ENCODE measurements at regions not wholly inside any gene's neighbourhood (a gene's known extent, or its start where the extent isn't known, plus 50 kb on each side); places are given as distances from the start of the nearest gene placed in this dataset.

DNA sequence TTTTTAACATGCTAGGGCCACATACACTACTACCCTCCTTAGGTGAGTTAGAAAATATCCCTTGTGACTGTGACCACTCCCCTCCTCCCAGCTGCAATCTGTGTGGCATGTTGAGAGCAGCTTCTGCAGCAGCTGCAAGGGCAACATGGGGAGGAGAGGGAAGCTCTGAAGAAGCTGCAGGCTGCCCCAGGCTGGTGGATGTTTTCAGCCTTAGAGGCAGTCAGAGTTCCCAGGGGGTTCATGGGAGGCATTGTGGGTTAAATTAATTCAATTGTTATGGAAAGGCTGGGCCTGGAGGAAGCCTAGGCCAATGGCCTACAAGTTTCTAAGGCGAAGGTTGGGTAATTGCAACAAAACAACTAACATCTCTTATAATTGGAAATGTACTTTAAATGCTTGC is 860.8 kb downstream of the NLGN4Y start:
- no peak for ATAC-seq (ENCODE audit: poor library complexity)
- intact Hi-C loops (cut with DNase I): no loop called here
- no peak for DNase-seq

DNA sequence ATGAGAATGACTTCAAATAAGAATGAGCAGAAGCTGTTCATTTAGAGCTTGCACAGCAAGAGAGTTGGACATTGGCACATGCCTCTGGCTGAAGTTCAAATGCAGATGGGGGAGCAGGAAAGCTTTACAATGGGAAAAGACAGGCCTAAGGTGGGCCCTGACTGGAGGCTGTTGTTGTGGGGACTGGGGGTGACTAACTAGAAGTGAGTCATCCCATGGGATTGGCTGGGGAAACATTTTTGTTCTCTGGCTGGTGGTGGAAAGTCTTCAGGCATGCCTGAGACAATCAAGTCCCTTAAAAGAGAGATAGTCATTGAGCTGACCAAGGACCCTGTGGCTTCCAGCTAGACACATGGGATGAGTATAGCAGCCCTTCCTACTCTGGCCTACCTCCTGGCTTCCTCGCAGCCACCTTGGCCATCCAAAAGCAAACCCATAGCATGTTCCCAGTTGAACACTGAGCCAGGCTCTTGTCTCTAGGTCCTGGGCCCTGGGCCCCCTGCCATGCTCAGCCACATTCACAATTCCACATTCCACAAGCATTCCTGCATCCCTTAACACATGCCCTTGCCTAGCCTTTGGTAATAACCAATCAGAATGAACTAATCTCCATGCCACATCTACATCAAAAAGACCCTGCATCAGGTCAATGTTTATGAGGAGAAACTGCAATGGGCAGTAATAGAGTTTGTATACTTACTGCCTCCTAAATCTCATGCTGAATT is 873.4 kb downstream of the NLGN4Y start:
- no peak for DNase-seq
- ATAC-seq (ENCODE audit: poor library complexity): no peak
- intact Hi-C loops (cut with DNase I): no loop called here

DNA sequence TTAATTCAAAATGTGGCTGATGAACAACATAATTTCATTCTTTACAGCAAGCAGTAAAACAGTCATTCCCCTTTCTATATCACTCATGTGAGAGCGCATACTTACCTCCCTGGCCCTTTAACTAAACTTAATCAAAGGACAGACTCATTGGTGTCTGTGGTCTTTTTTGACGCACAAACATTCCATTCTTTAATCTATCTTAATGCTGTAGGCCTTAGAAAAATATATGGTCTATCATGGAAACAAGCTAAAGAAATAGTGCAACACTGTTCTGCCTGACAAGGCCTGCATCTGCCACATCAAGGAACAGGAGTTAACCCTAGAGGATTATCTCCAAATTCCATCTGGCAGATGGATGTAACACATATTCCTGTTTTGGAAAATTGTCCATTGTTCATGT is 878.1 kb downstream of the NLGN4Y start:
- intact Hi-C loops (cut with DNase I): no loop called here
- DNase-seq: no peak
- ATAC-seq (ENCODE audit: poor library complexity): no peak

DNA sequence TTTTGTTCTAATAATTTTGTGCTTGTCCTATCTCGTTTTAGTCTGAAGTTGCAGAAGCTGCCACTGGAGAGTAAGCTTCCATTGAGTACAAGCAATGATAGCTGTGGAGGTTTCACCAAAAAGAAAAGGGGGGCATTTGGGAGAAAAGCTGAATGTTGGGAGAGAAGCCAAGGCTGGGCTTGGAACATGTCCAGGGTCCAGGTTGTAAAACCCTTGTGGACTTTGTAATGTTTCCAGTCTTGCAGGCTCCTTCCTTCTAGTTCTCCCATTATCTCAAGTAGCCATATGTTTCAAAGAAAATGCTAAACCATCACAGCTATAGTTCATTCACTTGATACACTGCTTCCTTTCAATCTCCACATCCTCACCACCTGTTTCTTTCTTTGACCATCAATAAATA is 880.2 kb downstream of the NLGN4Y start:
- no peak for ATAC-seq (ENCODE audit: poor library complexity)

DNA sequence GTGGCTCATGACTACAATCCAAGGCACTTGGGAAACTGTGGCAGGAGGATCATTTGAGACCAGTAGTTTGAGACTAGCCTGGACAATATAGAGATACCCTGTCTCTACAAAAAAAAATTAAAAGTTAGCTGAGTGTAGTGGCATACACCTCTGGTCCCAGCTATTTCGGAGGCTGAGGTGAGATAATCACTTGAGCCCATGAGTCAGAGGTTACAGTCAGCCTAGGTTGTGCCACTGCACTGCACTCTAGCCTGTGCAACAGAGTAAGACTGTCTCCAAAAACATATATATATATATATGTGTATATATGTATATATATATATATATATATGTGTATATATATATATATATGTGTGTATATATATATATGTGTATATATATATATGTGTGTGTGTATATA is 890.8 kb downstream of the NLGN4Y start:
- no peak for DNase-seq
- intact Hi-C loops (cut with DNase I): no loop called here
- no peak for ATAC-seq (ENCODE audit: poor library complexity)

More for the DNA sequence above, 880.2 kb downstream of the NLGN4Y start:
- DNase-seq: no peak
- intact Hi-C loops (cut with DNase I): no loop called here

DNA sequence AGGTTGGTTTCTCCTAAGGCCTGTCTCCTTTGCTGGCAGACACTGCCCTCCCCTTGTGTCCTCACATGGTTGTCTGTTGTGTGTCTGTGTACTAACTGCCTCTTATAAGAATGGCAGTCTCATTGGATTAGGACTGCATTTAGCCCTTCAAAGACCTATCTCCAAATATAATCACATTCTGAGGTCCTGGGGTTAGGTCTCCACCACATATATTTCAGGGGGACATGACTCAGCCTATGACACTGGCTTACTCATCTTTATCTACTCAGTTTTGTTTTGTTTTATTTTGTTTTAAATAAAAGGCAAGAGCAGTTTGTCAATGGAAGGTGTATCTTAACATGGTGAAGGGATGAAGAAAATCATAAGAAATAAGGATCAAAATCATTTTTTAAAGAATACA is 894.3 kb downstream of the NLGN4Y start:
- DNase-seq (no peak), ATAC-seq (ENCODE audit: poor library complexity) (no peak)
- intact Hi-C loops (cut with DNase I): no loop called here

DNA sequence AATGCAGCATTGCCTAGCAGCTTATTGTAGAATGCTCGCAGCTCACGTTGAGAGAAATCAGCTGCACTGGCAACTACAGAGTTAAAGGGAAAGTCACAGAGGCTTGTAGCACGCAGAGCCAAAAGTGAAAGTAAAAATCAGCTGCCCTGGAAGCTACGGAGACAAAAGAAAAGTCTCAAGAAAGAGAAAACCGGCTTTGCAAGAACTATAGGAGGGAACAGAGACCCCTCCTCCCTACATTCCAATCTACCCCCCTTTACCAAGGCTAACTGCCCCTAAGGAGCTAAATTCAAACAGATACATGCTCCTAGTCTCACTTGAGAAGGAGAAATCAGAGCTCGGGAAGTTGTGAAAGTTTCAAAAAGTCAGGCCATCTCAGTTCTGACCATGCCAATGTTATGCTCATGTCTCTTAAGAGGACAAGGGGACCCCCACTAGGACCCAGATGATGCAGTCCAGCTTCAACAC is 900.4 kb downstream of the NLGN4Y start:
- intact Hi-C loops (cut with DNase I): no loop called here

DNA sequence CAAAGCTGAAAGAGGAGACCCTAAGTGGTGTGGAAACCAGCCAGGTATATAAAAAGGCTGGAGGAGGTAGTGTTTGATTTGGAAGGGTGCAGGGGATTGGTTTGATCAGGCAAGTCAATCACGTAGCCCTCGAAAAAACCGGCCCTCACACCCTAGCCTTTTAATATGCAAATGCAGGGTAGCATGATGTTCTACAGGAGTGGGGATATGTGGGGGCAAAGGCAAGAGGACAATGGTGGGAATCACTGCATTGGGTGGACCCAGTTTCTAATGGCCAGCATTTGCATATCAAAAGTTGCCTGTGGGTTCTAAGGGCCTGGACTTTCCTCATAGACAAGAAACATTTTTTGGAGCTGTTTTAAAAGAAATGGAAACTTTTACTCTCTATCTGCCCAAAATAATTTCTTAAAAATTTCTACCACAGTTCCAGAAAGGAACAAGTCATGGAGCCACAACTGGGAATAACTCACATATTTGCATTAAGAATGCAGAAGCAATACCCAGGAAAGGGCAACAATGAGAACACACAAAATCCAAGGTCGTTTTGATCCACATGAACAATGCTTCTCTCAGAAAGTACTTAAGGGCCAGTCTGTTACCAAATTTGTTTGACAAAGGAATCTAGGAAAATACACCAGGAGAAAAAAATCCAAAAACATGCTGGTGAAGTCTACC is 915.8 kb downstream of the NLGN4Y start:
- intact Hi-C loops (cut with DNase I): no loop called here
- ATAC-seq (ENCODE audit: poor library complexity) (no peak), DNase-seq (no peak)

More for the DNA sequence above, 900.4 kb downstream of the NLGN4Y start:
- ATAC-seq (ENCODE audit: poor library complexity) (peak; percentile 78), DNase-seq (no peak)

DNA sequence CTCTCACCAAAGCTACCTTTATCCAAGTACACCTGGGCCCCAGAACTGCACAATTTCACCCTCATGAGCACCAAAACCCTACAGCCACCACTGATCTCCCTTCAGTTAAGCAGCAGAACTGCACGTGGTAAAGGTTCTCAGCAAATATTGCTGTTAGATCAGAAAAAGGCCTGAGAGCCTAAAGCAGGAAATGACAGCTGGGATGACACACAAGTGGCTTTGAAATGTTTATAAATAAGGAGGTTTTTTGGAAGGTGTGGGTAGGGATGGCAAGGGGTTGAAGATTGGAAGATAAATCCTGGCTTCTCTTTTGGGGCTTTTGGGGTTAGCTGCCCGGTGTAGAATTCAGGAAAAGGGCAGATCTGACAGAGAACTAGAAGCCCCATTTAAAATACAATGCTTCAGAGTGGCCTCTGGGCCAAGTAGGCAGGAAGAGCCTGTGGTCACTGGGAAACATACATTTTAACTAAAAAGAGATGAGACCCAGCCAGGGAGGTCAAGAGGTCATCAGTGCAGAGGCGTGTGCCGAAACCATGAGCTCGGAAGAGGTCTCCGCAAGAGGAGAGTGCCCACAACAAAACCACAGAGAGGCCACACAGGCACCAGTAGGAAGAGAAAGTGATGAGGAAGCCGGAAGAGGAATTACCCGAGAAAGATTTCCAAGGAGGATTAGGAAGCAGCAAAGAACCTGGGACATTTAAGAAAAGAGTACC is 916.5 kb downstream of the NLGN4Y start:
- DNase-seq (no peak), ATAC-seq (ENCODE audit: poor library complexity) (no peak)
- intact Hi-C loops (cut with DNase I): no loop called here

DNA sequence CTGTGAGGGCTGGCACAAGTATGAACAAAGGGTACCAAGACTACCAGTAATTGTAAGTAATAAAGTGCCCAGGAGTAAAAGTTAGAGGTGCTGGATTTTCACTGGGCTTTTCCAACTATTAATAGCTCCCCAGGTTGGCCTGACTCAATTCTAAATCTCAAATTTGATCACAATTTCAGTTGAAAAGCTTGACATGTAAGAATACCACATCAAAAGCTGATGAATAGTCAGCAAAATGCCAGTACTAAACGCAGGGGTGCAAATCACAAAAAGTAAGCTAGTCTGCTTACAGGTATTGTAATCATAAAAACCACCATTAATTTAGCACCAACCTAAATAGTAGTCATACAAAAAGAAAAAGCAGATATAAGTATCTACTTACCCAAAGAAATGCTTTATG is 917.5 kb downstream of the NLGN4Y start:
- DNase-seq (no peak), ATAC-seq (ENCODE audit: poor library complexity) (no peak)
- intact Hi-C loops (cut with DNase I): no loop called here

DNA sequence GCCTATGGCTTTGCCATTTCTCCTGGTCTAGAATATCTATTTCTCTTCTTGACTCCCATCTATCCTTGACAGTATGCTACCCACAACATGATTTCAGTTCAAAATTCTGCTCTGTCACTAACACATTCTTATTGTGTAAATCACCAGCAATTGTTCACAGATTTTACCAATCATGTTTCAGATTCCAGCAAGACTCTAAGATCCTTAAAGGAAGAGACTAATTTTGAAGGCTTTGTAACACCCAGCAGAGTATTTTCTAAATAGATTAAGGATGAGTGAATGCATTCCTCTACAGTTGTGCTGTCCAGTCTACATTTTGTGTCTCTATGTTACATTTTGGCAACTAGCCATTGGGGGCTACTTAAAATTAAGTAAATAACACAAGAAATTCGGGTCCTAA is 921.5 kb downstream of the NLGN4Y start:
- ATAC-seq (ENCODE audit: poor library complexity) (no peak), DNase-seq (no peak)
- intact Hi-C loops (cut with DNase I): no loop called here

DNA sequence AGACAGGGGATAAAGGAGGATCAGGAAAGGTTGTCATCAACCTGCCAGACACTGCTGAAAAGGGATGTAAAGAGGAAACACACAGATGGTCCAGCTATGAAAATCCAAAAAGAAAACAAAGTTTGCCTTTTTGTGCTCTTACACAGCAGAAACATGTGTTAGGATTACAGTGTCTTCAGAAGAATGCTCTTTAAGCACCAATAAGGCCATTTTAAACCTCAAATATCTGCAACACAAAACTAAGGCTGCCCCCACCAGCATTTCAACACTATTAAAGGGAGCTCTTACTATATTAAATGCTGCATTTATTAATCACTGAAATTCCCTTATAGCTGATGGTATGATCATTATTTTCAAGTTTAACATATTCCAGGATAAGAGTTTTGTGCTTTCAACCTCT is 922.5 kb downstream of the NLGN4Y start:
- ATAC-seq (ENCODE audit: poor library complexity) (no peak), DNase-seq (no peak)
- intact Hi-C loops (cut with DNase I): no loop called here

DNA sequence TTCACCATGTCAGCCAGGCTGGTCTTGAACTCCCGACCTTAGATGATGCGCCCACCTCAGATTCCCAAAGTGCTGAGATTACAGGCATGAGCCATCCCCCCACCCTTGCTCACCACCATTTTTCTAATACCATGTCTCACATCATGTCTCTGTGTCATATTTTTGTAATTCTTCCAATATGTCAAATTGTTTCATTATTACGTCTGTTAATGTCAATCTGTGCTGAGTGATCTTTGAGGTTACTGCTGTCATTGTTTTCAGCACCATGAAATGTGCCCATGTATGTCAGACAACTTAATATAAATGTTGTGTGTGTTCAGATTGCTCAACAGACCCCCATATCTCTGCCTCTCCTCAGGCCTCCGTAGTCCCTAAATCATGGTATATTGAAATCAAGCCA is 923.6 kb downstream of the NLGN4Y start:
- no peak for ATAC-seq (ENCODE audit: poor library complexity)
- no peak for DNase-seq
- intact Hi-C loops (cut with DNase I): no loop called here

DNA sequence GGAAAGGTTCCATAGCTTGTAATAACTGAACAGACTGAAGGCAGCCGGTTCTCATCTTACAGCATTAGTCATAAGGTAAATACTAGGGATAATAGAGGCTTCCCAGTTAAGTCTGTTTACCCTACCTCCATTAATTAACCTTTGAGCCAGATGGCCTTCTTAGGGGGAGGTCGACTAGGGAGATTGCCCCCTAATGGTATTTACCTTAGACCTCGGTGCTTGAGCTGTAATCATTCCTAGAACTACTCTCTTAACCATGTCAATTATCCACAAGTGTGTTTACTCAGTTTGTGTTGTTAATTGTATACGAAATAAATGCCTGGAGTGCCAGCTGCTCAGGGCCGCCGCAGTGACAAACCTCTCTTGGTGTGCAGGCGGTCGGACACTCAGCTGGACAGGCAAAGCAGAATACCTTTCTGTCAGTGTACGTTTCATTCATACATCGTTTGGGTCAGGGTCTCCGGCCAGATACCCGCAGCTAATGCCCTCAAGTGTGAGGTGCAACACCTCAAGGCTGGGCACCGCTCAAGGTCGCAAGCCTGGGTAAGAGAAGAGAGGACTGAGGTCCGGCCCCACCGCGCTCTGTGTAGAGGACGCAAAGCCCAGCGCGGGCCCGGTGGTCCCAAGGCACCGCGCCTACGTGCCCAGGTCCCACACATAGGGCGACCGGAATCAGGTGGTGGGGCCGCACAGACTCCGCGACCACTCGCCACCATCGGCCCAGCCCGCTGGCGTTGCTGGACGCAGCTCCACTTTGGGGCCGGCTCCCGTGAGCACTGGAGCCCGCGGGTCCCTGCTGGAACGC is 931.0 kb downstream of the NLGN4Y start:
- ATAC-seq (ENCODE audit: poor library complexity): no peak
- DNase-seq: peak; percentile 22
- intact Hi-C loops (cut with DNase I): no loop called here

DNA sequence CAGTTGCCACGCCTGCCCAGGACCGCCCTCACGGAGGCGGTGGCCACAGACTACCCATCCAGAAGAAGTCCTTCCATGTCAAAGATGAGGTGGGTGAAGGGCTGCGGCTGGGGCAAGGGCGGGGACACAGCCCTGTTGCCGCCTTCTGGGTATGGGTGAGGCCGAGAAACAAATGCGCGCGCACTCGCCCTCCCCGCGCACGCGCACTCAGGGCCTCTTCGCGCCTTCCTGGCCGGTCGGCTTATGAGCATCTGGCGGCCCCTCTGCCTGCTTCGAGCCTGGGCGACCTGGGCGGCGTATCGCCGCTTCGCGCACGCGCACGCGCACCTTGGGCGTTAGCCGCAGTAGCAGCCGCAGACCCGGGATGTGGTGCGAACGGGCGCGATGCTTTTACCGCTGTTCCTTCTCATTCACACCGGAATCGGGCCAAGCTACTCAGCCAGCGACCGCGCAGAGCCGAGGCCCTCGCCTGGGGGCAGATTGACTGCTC is 931.7 kb downstream of the NLGN4Y start:
- intact Hi-C loops (cut with DNase I): no loop called here
- ATAC-seq (ENCODE audit: poor library complexity) (peak; percentile 89), DNase-seq (peak; percentile 75)

DNA sequence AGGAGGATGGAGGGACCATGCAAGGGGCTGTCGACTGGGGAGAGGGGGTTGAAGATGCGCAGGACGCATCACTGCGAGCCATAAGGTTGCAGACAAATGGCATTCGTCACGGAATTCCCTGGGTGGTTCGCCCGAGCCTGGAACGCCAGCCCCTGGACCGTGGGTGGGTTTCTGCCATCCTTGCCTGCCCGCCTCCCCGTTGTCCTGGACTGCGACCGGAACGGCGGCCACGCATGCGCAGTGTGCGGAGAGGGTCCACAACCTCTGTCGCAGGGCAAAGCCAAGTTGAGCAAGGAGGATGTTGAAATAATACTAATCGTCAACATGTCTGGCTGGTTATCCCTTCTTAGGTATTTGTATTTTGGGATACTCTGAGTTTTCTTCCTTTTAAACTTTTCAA is 932.2 kb downstream of the NLGN4Y start:
- ATAC-seq (ENCODE audit: poor library complexity) (peak; percentile 36), DNase-seq (peak; percentile 29)
- intact Hi-C loops (cut with DNase I): no loop called here

DNA sequence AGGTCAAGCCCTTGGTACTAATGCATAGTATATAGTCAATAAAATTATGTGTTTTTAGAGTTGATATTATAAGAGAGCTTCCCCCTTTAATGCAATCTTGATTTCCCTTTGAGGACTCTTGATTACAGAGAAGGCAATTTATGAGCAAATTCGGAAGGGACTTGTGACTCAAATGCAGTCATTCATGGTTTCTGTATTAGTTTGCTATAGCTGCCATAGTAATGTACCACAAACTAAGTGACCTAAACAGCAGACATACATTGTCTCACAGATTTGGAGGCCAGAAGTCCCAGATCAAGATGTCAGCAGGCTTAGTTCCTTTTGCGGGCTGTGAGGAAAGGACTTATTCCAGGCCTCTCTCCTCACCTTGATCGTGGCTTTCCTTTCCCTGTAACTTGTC is 933.4 kb downstream of the NLGN4Y start:
- no peak for ATAC-seq (ENCODE audit: poor library complexity)
- DNase-seq: no peak
- intact Hi-C loops (cut with DNase I): no loop called here

DNA sequence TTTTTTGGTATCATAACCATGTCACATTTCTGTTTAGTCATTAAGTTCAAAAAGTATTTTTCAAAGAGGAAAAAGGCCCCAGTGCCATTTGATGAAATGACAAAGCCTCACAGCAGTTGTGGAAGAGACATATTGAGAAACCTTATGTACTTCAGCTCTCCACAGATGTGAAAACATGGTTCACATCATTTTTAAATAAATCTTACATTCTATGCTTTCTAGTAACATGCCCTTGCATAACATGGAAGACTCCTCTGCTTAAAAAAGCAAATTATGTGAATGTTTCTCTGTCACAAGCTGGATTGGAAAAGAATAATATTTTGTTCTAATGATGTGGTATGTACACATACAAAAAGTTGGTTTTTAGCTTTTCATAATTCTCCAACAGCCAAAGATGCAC is 934.1 kb downstream of the NLGN4Y start:
- DNase-seq: no peak
- intact Hi-C loops (cut with DNase I): no loop called here
- ATAC-seq (ENCODE audit: poor library complexity): no peak

DNA sequence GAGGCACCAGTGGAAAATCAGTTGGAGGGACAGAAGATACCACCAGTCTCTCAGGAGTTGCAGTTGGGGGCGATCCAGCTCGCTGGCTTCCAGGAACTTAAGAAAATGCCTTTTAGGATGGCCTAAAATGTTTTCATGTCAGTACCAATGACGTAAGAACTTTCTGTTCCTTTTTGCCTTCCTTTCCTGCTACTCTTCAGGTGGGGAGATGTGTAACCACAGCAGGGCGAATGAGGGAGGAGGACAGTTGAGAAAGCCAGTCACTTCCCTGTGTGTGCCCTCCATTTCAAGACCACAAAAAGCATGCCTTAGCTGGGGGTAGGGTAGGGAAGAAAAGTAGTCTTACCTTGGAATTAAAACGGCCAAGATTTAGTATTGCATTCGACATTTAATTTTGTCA is 941.6 kb downstream of the NLGN4Y start:
- ATAC-seq (ENCODE audit: poor library complexity) (no peak), DNase-seq (no peak)
- intact Hi-C loops (cut with DNase I): no loop called here
